BJ (cell line): ENCODE measurements at regions not wholly inside any gene's neighbourhood (a gene's known extent, or its start where the extent isn't known, plus 50 kb on each side); places are given as distances from the start of the nearest gene placed in this dataset.
"Not testable (repeated sequence)": the region's sequence is repeated elsewhere in the genome, so short reads cannot be mapped to it uniquely, and the experiment has no call there.

Source experiments
- CTCF ChIA-PET: fragments of 350-600 bp; formaldehyde crosslinking; extraction: SDS; loops from one replicate; lab custom pipeline; 2021; ENCODE audit warnings: antibody characterized with exemption, inconsistent platforms; lab: Yijun Ruan, JAX
- POLR2A ChIA-PET: fragments of 300-600 bp; sonication (Branson Sonifier 250); formaldehyde crosslinking; extraction: SDS; loops from one replicate; lab custom pipeline; 2021; ENCODE audit warnings: antibody characterized with exemption; lab: Charles Lee
- DNase-seq: peaks from one replicate; pipeline ENCODE4 v3.0.0-alpha.2; 2011; ENCODE audit warnings: low read depth
- H3K27me3 ChIP-seq: 2 replicates; pipeline ENCODE4 v1.6.0; 2011; ENCODE audit warnings: low read length; ENCODE audit not compliant: control insufficient read depth, insufficient read depth
- H3K36me3 ChIP-seq: 2 replicates; pipeline ENCODE4 v1.5.1; 2011; ENCODE audit warnings: low read length; ENCODE audit not compliant: control insufficient read depth, insufficient read depth
- H3K4me3 ChIP-seq: 2 replicates; pipeline ENCODE4 v1.5.1; 2011; ENCODE audit warnings: low read depth, mild to moderate bottlenecking, control low read depth, low read length
- CTCF ChIP-seq: IDR thresholded peaks from 2 replicates; pipeline ENCODE4 v1.5.1; 2011; ENCODE audit warnings: low read depth, mild to moderate bottlenecking, control low read depth, inconsistent platforms, low read length, moderate library complexity; ENCODE audit not compliant: insufficient read depth

- TF ChIP-seq CTCF: no peak
- Histone ChIP-seq H3K36me3 (no peaks in the 10 kb centered on the region), H3K27me3 (no peaks in the 10 kb centered on the region), H3K4me3 (no peak overlapping the region)
- DNase-seq: no peak
- POLR2A ChIA-PET: no interaction called here
- CTCF ChIA-PET: no interaction called here
Measured at GRCh38 chr5:67548520-67549295, 352.1 kb upstream of the CD180 start.

GRCh38 chr5:67547682-67548081, 351.1 kb upstream of the CD180 start:
- Histone ChIP-seq H3K27me3 (no peaks in the 10 kb centered on the region), H3K4me3 (no peak overlapping the region), H3K36me3 (no peaks in the 10 kb centered on the region)
- DNase-seq: no peak
- no peak for TF ChIP-seq CTCF
- CTCF ChIA-PET: no interaction called here
- POLR2A ChIA-PET: no interaction called here

GRCh38 chr5:67544942-67545341, 348.3 kb upstream of the CD180 start:
- CTCF ChIA-PET, POLR2A ChIA-PET: not testable (repeated sequence)

GRCh38 chr5:67543720-67544270, 347.2 kb upstream of the CD180 start:
- no peak for DNase-seq
- Histone ChIP-seq H3K36me3 (no peaks in the 10 kb centered on the region), H3K27me3 (no peaks in the 10 kb centered on the region), H3K4me3 (no peak overlapping the region)
- POLR2A ChIA-PET: no interaction called here
- CTCF ChIA-PET: no interaction called here
- TF ChIP-seq CTCF: no peak

More at GRCh38 chr5:67544942-67545341, 348.3 kb upstream of the CD180 start:
- not testable (repeated sequence) for H3K4me3 ChIP-seq, DNase-seq, H3K27me3 ChIP-seq, H3K36me3 ChIP-seq

GRCh38 chr5:67542479-67542878, 345.9 kb upstream of the CD180 start:
- POLR2A ChIA-PET: no interaction called here
- Histone ChIP-seq H3K4me3 (no peak overlapping the region), H3K27me3 (no peaks in the 10 kb centered on the region), H3K36me3 (no peaks in the 10 kb centered on the region)
- no peak for TF ChIP-seq CTCF
- CTCF ChIA-PET: no interaction called here
- no peak for DNase-seq

- no peaks in the 10 kb centered on the region for H3K36me3 ChIP-seq
Measured at GRCh38 chr5:67541875-67542274, 345.3 kb upstream of the CD180 start.

More at GRCh38 chr5:67541875-67542274, 345.3 kb upstream of the CD180 start:
- Histone ChIP-seq H3K4me3 (no peak overlapping the region), H3K27me3 (no peaks in the 10 kb centered on the region)
- CTCF ChIA-PET: no interaction called here
- no peak for TF ChIP-seq CTCF
- DNase-seq: no peak
- POLR2A ChIA-PET: no interaction called here
